ENCODE measurements at regions not wholly inside any gene's neighbourhood (a gene's known extent, or its start where the extent isn't known, plus 50 kb on each side); places are given as distances from the start of the nearest gene placed in this dataset.
"Not testable (repeated sequence)": the region's sequence is repeated elsewhere in the genome, so short reads cannot be mapped to it uniquely, and the experiment has no call there.

DNA sequence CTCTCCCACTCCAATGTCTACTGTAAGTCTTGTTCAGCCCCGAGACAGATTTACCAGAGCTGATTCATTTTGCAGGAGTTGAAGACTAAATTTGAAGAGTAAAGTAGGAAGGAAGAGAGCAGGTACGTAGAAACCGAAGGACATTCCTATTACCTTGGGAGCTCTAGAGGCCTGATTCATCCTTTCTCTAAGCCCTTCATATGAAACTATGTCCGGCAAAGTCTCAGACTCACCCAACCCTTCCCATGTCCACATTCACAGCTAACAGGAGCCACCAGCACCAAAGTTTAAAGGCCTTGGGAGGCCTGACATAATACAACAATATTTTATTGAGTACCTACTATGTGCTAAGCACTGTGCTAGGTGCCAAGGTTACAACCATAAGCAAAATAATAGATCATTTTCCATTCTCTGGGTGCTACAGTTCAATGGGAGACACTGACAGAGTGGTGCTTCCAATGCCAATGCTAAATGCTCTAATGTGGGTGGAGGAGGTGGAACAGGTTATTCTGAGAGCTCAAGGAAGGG, 86.6 kb downstream of the PHLDA1 start:
- TF ChIP-seq EZH2phosphoT487 (IDR thresholded peaks at IDR 0.05; ENCODE audit: borderline replicate concordance) (no peak), CTCF (conservative IDR thresholded peaks at IDR 0.05; ENCODE audit: low read length) (no peak)
- Histone ChIP-seq H3K4me1 (ENCODE audit: insufficient read depth, low read length, poor library complexity, severe bottlenecking) (peaks cover 16% of the 10 kb centered on the region), H3K9me2 (replicated peaks; ENCODE audit: low read depth, low read length) (no peaks in the 10 kb centered on the region), H3K36me3 (ENCODE audit: insufficient read depth, low read length) (no peaks in the 10 kb centered on the region), H3K4me3 (ENCODE audit: low read length, poor library complexity, severe bottlenecking) (no peak overlapping the region), H2AFZ (ENCODE audit: low read length) (peak overlapping the region; percentile 55), H3K4me2 (ENCODE audit: low read depth, low read length, poor library complexity, severe bottlenecking) (peak overlapping the region; percentile 63), H3K9ac (ENCODE audit: low read depth, low read length, poor library complexity, severe bottlenecking) (no peak overlapping the region), H3K27me3 (ENCODE audit: insufficient read depth, low read length, poor library complexity, severe bottlenecking) (no peaks in the 10 kb centered on the region), H3F3A (ENCODE audit: low read depth) (no peaks in the 10 kb centered on the region), H3K9me3 (ENCODE audit: insufficient read depth, low read depth, low read length) (no peaks in the 10 kb centered on the region), H4K20me1 (ENCODE audit: insufficient read depth, low read length, poor library complexity, severe bottlenecking) (no peaks in the 10 kb centered on the region), H3K79me2 (ENCODE audit: insufficient read depth, low read length) (no peaks in the 10 kb centered on the region)

- peak overlapping the region; percentile 36 for H3K9ac ChIP-seq (ENCODE audit: low read depth, low read length, poor library complexity, severe bottlenecking)
- TF ChIP-seq EZH2phosphoT487 (IDR thresholded peaks at IDR 0.05; ENCODE audit: borderline replicate concordance) = no peak
- TF ChIP-seq CTCF (conservative IDR thresholded peaks at IDR 0.05; ENCODE audit: low read length) = no peak
Measured at GRCh38 chr12:75944097-75944904, 87.3 kb downstream of the PHLDA1 start.

DNA sequence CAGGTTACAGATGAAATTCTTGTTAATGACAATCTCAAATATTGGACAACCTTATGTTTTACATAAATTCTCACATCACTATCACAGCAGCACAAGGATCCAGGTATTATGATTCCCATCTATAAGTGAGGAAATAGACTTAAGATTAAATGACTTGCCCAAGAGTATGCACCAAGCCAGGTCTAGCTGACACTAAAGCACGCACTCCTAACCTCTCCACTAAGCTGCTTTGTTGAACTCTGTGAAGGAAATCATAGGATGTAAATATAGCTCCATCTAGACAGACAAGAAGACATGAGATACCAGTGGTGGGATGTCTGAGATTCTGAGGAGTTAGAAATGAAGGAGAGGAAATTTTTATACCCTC, 87.9 kb downstream of the PHLDA1 start:
- peak overlapping the region; percentile 33 for H3K4me3 ChIP-seq (ENCODE audit: low read length, poor library complexity, severe bottlenecking)
- no peak for TF ChIP-seq CTCF (conservative IDR thresholded peaks at IDR 0.05; ENCODE audit: low read length)
- no peak for TF ChIP-seq EZH2phosphoT487 (IDR thresholded peaks at IDR 0.05; ENCODE audit: borderline replicate concordance)
- H4K20me1 ChIP-seq (ENCODE audit: insufficient read depth, low read length, poor library complexity, severe bottlenecking) = no peaks in the 10 kb centered on the region
- H3K27me3 ChIP-seq (ENCODE audit: insufficient read depth, low read length, poor library complexity, severe bottlenecking) = no peaks in the 10 kb centered on the region
- peak overlapping the region; percentile 55; the same call in 1 of the 2 replicates for H2AFZ ChIP-seq (ENCODE audit: low read length)
- peaks cover 16% of the 10 kb centered on the region for H3K4me1 ChIP-seq (ENCODE audit: insufficient read depth, low read length, poor library complexity, severe bottlenecking)
- peak overlapping the region; percentile 63 for H3K4me2 ChIP-seq (ENCODE audit: low read depth, low read length, poor library complexity, severe bottlenecking)
- no peaks in the 10 kb centered on the region for H3K36me3 ChIP-seq (ENCODE audit: insufficient read depth, low read length)
- H3K9me2 ChIP-seq (replicated peaks; ENCODE audit: low read depth, low read length) = no peaks in the 10 kb centered on the region
- H3K79me2 ChIP-seq (ENCODE audit: insufficient read depth, low read length) = no peaks in the 10 kb centered on the region
- peak overlapping the region; percentile 36 for H3K9ac ChIP-seq (ENCODE audit: low read depth, low read length, poor library complexity, severe bottlenecking)
- H3K9me3 ChIP-seq (ENCODE audit: insufficient read depth, low read depth, low read length) = no peaks in the 10 kb centered on the region
- no peaks in the 10 kb centered on the region for H3F3A ChIP-seq (ENCODE audit: low read depth)

More at GRCh38 chr12:75944097-75944904, 87.3 kb downstream of the PHLDA1 start:
- Histone ChIP-seq H3K4me3 (ENCODE audit: low read length, poor library complexity, severe bottlenecking) (peak overlapping the region; percentile 33), H4K20me1 (ENCODE audit: insufficient read depth, low read length, poor library complexity, severe bottlenecking) (no peaks in the 10 kb centered on the region), H3F3A (ENCODE audit: low read depth) (no peaks in the 10 kb centered on the region), H3K27me3 (ENCODE audit: insufficient read depth, low read length, poor library complexity, severe bottlenecking) (no peaks in the 10 kb centered on the region), H3K9me2 (replicated peaks; ENCODE audit: low read depth, low read length) (no peaks in the 10 kb centered on the region), H3K36me3 (ENCODE audit: insufficient read depth, low read length) (no peaks in the 10 kb centered on the region), H2AFZ (ENCODE audit: low read length) (peak overlapping the region; percentile 55), H3K4me1 (ENCODE audit: insufficient read depth, low read length, poor library complexity, severe bottlenecking) (peaks cover 16% of the 10 kb centered on the region), H3K79me2 (ENCODE audit: insufficient read depth, low read length) (no peaks in the 10 kb centered on the region), H3K9me3 (ENCODE audit: insufficient read depth, low read depth, low read length) (no peaks in the 10 kb centered on the region), H3K4me2 (ENCODE audit: low read depth, low read length, poor library complexity, severe bottlenecking) (peak overlapping the region; percentile 63)

GRCh38 chr12:75941661-75942060, 89.9 kb downstream of the PHLDA1 start:
- H3K9ac ChIP-seq (ENCODE audit: low read depth, low read length, poor library complexity, severe bottlenecking); H3K4me3 ChIP-seq (ENCODE audit: low read length, poor library complexity, severe bottlenecking): not testable (repeated sequence)

More at GRCh38 chr12:75941661-75942060, 89.9 kb downstream of the PHLDA1 start:
- H2AFZ ChIP-seq (ENCODE audit: low read length); H3F3A ChIP-seq (ENCODE audit: low read depth); H3K79me2 ChIP-seq (ENCODE audit: insufficient read depth, low read length); H3K27me3 ChIP-seq (ENCODE audit: insufficient read depth, low read length, poor library complexity, severe bottlenecking); H3K4me2 ChIP-seq (ENCODE audit: low read depth, low read length, poor library complexity, severe bottlenecking); H3K9me2 ChIP-seq (replicated peaks; ENCODE audit: low read depth, low read length); H3K9me3 ChIP-seq (ENCODE audit: insufficient read depth, low read depth, low read length); H4K20me1 ChIP-seq (ENCODE audit: insufficient read depth, low read length, poor library complexity, severe bottlenecking); H3K36me3 ChIP-seq (ENCODE audit: insufficient read depth, low read length): not testable (repeated sequence)
- H3K4me1 ChIP-seq (ENCODE audit: insufficient read depth, low read length, poor library complexity, severe bottlenecking) = peaks cover 16% of the 10 kb centered on the region

Data from Loucy (cell line).